ENCODE measurements at regions not wholly inside any gene's neighbourhood (a gene's known extent, or its start where the extent isn't known, plus 50 kb on each side); places are given as distances from the start of the nearest gene placed in this dataset.

DNA sequence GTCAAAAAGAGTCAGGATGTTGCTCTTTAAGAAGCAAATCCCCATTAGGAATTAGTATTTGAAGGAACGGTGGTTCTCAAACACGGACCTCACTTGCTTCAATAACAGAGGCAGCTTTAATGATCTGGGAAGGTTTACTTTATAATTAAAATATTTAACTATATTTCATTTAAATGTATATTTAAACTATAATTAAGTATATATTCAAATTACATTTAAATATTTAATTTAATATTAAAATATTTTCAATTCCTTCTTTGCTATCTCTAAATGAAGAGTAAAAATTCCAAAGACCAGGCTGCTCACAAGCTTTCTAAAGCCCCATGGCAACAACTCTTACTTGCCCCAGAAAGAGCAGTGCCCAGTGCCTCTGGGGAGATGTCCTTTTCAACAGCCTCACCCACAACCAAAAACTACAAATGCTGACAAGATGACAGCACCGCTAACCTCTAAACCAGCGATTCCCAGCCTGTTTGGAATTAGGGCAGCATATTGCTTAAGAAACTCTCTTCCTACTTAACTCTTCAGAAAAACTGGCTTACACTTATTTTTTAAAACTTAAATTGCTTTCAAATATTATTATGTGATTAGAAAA lies 62.9 kb upstream of the POU3F3 start:
- TF ChIP-seq GABPA (IDR thresholded peaks at IDR 0.05; ENCODE audit: low read depth) (no peak), POLR2AphosphoS5 (IDR thresholded peaks at IDR 0.05; ENCODE audit: low read depth) (no peak), SPI1 (IDR thresholded peaks at IDR 0.05; ENCODE audit: borderline replicate concordance, low read depth) (no peak), REST (IDR thresholded peaks at IDR 0.05; ENCODE audit: insufficient replicate concordance, low read depth) (no peak)
- TF ChIP-seq, protein P1, sequence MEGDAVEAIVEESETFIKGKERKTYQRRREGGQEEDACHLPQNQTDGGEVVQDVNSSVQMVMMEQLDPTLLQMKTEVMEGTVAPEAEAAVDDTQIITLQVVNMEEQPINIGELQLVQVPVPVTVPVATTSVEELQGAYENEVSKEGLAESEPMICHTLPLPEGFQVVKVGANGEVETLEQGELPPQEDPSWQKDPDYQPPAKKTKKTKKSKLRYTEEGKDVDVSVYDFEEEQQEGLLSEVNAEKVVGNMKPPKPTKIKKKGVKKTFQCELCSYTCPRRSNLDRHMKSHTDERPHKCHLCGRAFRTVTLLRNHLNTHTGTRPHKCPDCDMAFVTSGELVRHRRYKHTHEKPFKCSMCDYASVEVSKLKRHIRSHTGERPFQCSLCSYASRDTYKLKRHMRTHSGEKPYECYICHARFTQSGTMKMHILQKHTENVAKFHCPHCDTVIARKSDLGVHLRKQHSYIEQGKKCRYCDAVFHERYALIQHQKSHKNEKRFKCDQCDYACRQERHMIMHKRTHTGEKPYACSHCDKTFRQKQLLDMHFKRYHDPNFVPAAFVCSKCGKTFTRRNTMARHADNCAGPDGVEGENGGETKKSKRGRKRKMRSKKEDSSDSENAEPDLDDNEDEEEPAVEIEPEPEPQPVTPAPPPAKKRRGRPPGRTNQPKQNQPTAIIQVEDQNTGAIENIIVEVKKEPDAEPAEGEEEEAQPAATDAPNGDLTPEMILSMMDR (IDR thresholded peaks at IDR 0.05; ENCODE audit: insufficient read depth, low read length): no peak
- no peak overlapping the region for H3K27ac ChIP-seq (replicated peaks)
- DNase-seq (ENCODE audit: low read depth in 1 of 2, low spot score in 1 of 2): no peak
- H3K27me3 ChIP-seq (ENCODE audit: insufficient read depth, poor library complexity, severe bottlenecking): no peaks in the 10 kb centered on the region
- H3K4me3 ChIP-seq (replicated peaks; ENCODE audit: insufficient read depth, low read length): no peak overlapping the region

GRCh38 chr2:104793966-104794365 lies 59.9 kb upstream of the POU3F3 start:
- no peak overlapping the region for H3K27ac ChIP-seq (replicated peaks)

GRCh38 chr2:104794441-104794840 lies 59.5 kb upstream of the POU3F3 start:
- no peak overlapping the region for H3K27ac ChIP-seq (replicated peaks)
- H3K4me3 ChIP-seq (replicated peaks; ENCODE audit: insufficient read depth, low read length): no peak overlapping the region
- no peak for DNase-seq (ENCODE audit: low read depth in 1 of 2, low spot score in 1 of 2)
- H3K27me3 ChIP-seq (ENCODE audit: insufficient read depth, poor library complexity, severe bottlenecking): no peaks in the 10 kb centered on the region
- TF ChIP-seq POLR2AphosphoS5 (IDR thresholded peaks at IDR 0.05; ENCODE audit: low read depth) (no peak), REST (IDR thresholded peaks at IDR 0.05; ENCODE audit: insufficient replicate concordance, low read depth) (no peak), GABPA (IDR thresholded peaks at IDR 0.05; ENCODE audit: low read depth) (no peak), SPI1 (IDR thresholded peaks at IDR 0.05; ENCODE audit: borderline replicate concordance, low read depth) (no peak)
- TF ChIP-seq, protein P1 (IDR thresholded peaks at IDR 0.05; ENCODE audit: insufficient read depth, low read length): no peak

More at GRCh38 chr2:104793966-104794365, 59.9 kb upstream of the POU3F3 start:
- H3K27me3 ChIP-seq (ENCODE audit: insufficient read depth, poor library complexity, severe bottlenecking): no peaks in the 10 kb centered on the region
- no peak overlapping the region for H3K4me3 ChIP-seq (replicated peaks; ENCODE audit: insufficient read depth, low read length)
- no peak for TF ChIP-seq POLR2AphosphoS5 (IDR thresholded peaks at IDR 0.05; ENCODE audit: low read depth)
- TF ChIP-seq, protein P1 (IDR thresholded peaks at IDR 0.05; ENCODE audit: insufficient read depth, low read length): no peak
- TF ChIP-seq SPI1 (IDR thresholded peaks at IDR 0.05; ENCODE audit: borderline replicate concordance, low read depth): no peak
- no peak for TF ChIP-seq REST (IDR thresholded peaks at IDR 0.05; ENCODE audit: insufficient replicate concordance, low read depth)
- TF ChIP-seq GABPA (IDR thresholded peaks at IDR 0.05; ENCODE audit: low read depth): no peak
- no peak for DNase-seq (ENCODE audit: low read depth in 1 of 2, low spot score in 1 of 2)

All from HL-60 (cell line).